ENCODE measurements at regions not wholly inside any gene's neighbourhood (a gene's known extent, or its start where the extent isn't known, plus 50 kb on each side); places are given as distances from the start of the nearest gene placed in this dataset.
"Not testable (repeated sequence)": the region's sequence is repeated elsewhere in the genome, so short reads cannot be mapped to it uniquely, and the experiment has no call there.

DNA sequence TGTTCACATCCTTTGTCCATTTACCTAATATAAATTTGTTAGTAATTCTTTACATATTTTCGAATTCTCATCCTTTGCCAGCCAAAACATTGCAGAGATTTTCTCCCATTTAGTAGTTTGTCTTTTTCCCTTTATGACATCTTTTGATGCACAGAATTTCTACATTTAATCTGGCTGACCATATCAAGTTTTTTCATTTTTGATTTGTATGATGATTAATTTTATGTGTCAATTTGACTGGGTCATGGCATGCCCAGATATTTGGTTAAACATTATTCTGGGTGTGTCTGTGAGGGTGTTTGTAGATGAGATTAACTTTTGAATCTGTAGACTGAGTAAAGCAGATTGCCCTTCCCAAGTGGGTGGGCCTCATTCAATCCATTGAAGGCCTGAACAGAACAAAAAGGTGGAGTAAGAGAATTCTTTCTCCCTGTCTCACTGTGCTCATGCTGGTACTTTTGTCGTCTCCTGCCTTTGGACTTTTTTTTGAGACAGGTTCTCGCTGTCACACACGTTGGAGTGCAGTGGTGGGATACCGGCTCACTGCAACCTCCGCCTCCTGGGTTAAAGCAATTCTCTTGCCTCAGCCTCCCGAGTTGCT is 72.1 kb upstream of the EPB41L1 start:
- DNase-seq, result no peak

DNA sequence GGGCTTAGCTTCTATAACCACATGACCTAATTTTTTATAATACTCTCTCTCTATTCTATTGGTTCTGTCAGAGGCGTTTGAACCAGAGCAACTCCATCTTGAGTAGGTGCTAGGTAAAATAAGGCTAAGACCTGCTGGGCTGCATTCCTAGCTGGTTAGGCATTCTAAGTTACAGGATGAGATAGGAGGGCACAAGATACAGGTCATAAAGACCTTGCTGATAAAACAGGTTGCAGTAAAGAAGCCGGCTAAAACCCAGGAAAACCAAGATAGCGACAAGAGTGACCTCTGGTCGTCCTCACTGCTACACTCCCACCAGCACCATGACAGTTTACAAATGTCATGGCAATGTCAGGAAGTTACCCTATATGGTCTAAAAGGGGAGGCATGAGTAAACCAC is 71.3 kb upstream of the EPB41L1 start:
- not testable (repeated sequence) for DNase-seq

DNA sequence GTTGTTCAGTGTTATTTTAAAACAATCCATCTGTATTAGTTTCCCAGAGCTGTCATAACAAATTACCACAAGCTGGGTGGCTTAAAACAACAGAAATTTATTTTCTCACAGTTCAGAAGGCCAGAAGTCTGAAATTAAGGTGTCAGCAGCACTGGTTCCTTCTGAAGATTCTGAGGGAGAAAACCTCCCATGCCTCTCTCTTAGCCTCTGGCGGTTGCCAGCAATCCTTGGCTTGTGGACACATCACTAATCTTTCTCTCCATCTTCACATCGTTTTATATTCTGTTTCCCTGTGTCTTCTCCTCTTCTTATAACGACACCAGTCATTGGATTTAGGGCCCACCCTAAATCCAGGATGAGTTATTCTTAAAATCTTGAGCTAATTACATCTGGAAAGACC is 70.2 kb upstream of the EPB41L1 start:
- no peak for DNase-seq

- DNase-seq, result no peak
Measured at GRCh38 chr20:36084897-36085613, 69.5 kb upstream of the EPB41L1 start.

- no peak for DNase-seq
Measured at GRCh38 chr20:36085686-36086267, 68.8 kb upstream of the EPB41L1 start.

- no peak for DNase-seq
Measured at GRCh38 chr20:36086767-36087166, 67.8 kb upstream of the EPB41L1 start.

DNA sequence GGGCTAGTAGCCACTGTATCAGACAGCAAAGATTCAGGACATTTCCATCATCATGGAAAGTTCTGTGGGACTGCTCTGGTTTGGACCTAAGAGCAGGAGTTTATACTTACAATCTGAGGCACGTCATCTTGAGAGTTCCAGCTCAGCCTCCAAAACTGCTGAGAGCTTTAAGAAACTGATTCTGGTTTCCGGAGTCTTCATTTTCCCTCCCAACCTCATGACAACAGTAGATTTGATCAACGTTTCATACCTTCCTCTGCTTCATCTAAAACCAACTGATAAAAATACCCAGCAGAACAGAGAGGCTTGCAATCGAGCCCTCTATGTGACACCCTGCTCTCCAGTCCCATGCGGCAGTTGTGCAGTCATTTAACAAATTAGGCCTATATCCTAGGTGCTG is 64.3 kb upstream of the EPB41L1 start:
- no peak for DNase-seq

DNA sequence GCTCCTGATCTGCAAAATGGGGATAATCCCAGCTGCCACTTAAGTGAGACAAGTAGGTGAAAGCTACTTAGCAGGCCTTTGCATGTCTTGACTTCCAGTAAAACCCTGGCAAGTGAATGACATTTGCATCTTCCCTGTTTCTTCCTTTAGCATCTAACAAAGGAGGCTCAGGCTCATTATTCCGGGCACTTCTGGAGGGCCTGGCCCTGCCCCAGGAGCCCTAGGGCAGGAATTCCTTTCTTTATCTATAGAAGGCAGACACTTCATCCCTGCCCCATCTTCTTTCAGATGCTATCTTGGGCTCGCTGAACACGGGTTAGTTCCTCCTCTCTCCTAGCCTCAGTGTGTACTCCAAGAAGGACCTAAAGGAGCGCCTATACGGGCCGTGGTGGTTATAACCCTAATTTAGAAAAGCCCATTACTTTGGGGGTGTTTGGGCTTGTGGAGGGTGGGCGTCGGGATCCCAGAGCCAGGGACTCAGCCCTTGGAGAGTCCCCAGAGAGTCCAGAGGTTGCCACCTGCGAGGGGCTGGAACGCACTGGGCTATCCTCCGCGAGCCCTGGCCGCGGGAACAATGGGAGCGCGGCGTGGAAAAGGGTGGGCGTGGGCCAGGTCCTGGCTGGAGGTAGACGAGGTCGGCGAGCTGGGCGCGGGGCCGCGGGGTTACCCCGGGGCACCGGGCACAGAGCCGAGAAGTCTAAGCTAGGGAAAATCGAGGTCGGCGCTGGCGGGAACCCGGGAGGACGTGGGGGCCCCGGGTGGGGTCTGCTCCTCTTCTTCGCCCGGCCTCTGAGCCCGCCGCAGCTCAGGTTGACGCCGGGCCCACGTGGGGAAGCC is 62.8 kb upstream of the EPB41L1 start:
- DNase-seq, result no peak

GRCh38 chr20:36092398-36093024 is 62.0 kb upstream of the EPB41L1 start:
- DNase-seq, result peak; percentile 66

DNA sequence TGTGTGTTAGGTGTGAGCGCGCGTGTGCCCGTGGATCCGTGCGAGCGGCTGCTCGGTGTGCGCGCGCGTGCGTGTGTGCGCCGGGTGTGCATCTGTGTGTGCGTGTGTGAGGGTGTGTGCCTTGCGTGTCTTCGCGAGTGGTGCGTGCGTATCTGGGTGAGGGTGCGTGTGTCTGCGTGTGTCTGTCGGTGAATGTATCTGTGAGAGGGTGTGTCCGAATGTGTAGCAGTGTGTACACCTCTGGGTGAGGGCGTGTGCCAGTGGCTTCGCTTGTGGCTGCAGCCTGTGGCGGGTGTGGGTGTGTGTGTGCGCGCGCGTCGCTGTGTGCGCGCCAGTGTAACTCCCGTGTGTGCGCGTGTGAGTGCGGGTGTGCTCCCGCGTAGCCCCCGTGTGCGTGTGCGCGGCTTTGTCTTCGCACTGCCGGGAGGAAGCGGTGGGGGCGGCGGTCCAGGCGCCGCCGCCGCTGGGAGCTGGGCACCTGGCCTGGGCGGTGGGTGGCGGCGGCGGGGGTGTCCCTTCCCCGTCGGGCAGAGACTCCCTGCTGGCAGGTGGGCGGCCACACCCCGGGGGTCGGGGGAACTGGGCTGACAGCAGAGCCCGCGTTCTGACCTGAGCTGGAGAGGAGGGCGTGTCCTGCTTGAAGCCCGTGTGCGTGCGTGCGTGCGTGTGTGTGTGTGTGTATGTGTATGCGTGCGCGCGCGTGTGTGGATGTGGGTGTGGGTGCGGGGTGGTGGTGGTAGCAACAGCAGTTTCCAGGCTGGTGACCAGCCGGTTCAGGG is 61.3 kb upstream of the EPB41L1 start:
- DNase-seq, result peak; percentile 85

DNA sequence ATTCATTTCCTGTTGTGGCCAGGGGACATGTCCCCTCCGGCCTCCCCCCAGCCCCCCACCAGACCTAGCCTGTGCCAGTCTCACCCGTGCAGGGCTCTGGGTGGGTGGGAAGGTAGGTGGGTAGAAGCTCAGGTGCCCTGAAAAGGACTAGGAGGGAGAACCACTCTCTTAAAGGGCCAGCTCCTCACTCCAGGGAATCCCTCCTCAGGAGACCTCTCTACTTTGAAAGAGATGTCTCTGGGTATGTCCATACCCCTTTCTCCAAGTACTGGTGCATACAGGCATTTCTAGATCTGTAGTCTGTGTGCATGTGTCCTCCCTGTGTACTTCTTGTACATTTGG is 60.8 kb upstream of the EPB41L1 start:
- no peak for DNase-seq

- no peak for DNase-seq
Measured at GRCh38 chr20:36094497-36094896, 60.0 kb upstream of the EPB41L1 start.

DNA sequence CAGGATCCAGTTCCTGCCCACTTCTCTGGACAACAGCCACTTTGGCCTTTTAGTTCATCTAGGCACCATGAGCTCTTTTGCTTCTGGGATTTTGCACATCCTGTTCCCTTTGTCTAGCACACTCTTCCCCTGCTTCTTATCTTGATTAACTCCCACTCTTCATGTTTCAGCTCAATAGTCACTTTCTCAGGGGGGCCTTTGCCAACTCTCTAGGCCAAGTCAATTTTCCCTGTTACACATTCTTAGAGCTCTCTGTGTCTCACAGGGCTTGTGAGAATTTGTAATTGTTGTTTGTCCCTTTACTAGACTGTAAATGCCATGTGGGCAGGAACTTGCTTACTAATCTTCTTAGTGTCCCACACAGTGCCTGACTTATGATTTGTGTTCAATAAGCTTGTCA is 58.1 kb upstream of the EPB41L1 start:
- no peak for DNase-seq

GRCh38 chr20:36097337-36098151 is 57.0 kb upstream of the EPB41L1 start:
- peak; percentile 95 for DNase-seq

- DNase-seq, result no peak
Measured at GRCh38 chr20:36098364-36098763, 56.2 kb upstream of the EPB41L1 start.

DNA sequence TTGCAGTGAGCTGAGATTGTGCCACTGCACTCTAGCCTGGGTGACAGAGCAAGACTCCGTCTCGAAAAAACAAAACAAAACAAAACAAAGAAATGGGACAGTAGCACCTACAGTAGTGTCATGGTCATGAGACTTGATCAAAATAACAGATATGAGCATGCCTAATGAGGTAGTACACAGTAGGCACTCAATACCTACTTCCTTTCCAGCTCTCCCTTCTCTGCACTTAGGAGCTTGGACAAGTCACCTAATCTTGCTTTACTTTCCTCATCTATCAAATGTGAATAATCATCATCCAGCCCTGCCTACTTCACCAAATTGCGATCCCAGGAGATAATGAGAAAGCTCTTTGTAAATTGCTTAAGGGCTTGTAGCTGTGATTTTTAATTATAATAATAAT is 55.4 kb upstream of the EPB41L1 start:
- DNase-seq, result no peak

DNA sequence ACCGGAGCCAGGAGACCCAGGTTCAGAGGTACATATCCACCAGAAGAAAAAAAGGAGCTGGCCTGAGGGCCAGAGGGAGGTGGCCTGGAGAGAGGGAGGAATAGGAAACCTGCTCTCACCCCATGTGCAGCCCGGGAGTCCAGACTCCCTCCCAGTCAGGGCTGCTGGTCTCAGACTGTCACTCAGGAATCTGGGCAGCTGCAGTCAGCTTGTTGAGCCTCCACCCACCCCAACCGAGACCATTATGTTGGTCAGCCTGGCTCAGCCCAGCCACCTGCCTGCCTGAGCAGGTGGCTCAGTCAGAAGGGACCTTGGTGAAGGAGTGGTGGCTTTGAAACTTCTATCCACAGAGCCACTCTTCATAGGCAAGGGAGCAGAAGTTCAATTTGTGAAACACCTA is 53.3 kb upstream of the EPB41L1 start:
- DNase-seq, result peak; percentile 97

GRCh38 chr20:36102306-36102705 is 52.2 kb upstream of the EPB41L1 start:
- DNase-seq, result no peak

GRCh38 chr20:36102809-36103596 is 51.5 kb upstream of the EPB41L1 start:
- no peak for DNase-seq

DNA sequence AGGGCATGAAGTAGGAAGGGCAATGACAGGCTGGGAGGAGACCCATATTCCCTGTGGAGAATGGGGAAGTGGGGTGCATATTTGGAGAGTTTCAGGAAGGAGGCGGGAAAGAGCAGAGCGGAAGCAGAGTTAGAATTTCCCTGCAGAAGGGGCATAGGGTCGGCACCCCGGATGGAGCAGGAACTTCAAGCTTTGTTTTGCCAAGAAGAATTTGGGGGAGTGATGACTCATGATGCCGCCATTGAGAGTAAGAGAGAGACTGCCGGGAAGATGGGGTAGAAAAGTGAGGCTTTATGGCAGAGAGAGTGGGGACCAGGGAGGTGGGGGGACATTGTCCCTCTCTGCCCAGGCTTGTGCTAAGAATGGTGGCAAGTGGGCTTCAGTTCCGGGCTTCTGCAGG is 50.3 kb upstream of the EPB41L1 start:
- no peak for DNase-seq
